ENCODE measurements at regions not wholly inside any gene's neighbourhood (a gene's known extent, or its start where the extent isn't known, plus 50 kb on each side); places are given as distances from the start of the nearest gene placed in this dataset.

DNA sequence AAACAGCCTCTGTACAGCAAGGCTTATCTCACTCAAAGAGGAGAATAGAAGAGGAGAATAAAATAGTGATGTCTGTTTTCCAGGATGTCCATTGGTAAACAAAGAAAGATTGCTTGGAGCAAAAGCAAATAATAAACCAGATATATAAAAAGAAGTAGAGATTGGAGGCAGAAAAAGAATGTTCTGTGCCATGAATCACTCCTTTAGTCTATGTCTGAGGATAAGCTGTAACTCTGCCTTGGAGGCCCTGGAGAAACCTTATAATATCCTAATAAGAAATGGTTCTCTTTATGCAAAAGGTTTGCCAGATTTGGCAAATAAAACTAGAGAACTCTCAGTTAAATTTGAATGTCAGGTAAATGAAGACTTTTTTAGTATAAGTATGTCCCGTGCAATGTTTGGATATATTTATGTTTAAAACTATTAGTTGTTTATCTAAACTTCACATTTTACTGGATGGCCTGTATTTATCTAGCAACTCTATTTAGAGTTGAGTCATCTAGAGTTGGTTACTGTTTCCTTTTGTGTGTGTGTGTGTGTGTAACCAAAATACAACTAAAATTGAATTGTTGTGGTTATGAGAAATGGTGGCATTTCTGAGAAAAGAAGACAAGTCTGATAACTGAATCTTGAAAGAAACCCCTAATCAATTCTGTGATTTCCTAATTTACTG, 510.3 kb upstream of the SETBP1 start:
- TF ChIP-seq EZH2phosphoT487 (IDR thresholded peaks at IDR 0.05; ENCODE audit: insufficient read depth, low read depth) (no peak), EZH2 (IDR thresholded peaks at IDR 0.05; ENCODE audit: insufficient read depth, poor library complexity, severe bottlenecking) (no peak)
